ENCODE measurements at regions not wholly inside any gene's neighbourhood (a gene's known extent, or its start where the extent isn't known, plus 50 kb on each side); places are given as distances from the start of the nearest gene placed in this dataset.

- no peak for DNase-seq
- H3K27me3 Mint-ChIP-seq (ENCODE audit: insufficient read depth), result peaks cover 1% of the 10 kb centered on the region
- no peaks in the 10 kb centered on the region for H3K4me1 Mint-ChIP-seq (ENCODE audit: low read depth)
- TF ChIP-seq CTCF (IDR thresholded peaks at IDR 0.05), result no peak
- peaks cover 61% of the 10 kb centered on the region for H3K9me3 Mint-ChIP-seq
- H3K27ac Mint-ChIP-seq, result no peak overlapping the region
- H3K36me3 Mint-ChIP-seq (ENCODE audit: low read depth), result peaks cover 6% of the 10 kb centered on the region; the same call in 1 of the 2 replicates
- H3K4me3 Mint-ChIP-seq, result no peak overlapping the region
These were observed 501.0 kb downstream of the EIPR1 start for GRCh38 chr2:2876331-2877221.

- TF ChIP-seq CTCF (IDR thresholded peaks at IDR 0.05), result no peak
- peaks cover 6% of the 10 kb centered on the region; the same call in 1 of the 2 replicates for H3K36me3 Mint-ChIP-seq (ENCODE audit: low read depth)
These were observed 501.8 kb downstream of the EIPR1 start for GRCh38 chr2:2875831-2876230.

GRCh38 chr2:2875296-2875695 is 502.3 kb downstream of the EIPR1 start:
- Mint-ChIP-seq H3K36me3 (ENCODE audit: low read depth) (peaks cover 6% of the 10 kb centered on the region; the same call in 1 of the 2 replicates), H3K9me3 (peaks cover 57% of the 10 kb centered on the region), H3K4me3 (no peak overlapping the region), H3K4me1 (ENCODE audit: low read depth) (no peaks in the 10 kb centered on the region), H3K27ac (no peak overlapping the region), H3K27me3 (ENCODE audit: insufficient read depth) (peaks cover 1% of the 10 kb centered on the region)
- no peak for DNase-seq
- no peak for TF ChIP-seq CTCF (IDR thresholded peaks at IDR 0.05)

More at GRCh38 chr2:2875831-2876230, 501.8 kb downstream of the EIPR1 start:
- Mint-ChIP-seq H3K4me3 (no peak overlapping the region), H3K27me3 (ENCODE audit: insufficient read depth) (peaks cover 1% of the 10 kb centered on the region), H3K9me3 (peaks cover 61% of the 10 kb centered on the region), H3K4me1 (ENCODE audit: low read depth) (no peaks in the 10 kb centered on the region), H3K27ac (no peak overlapping the region)
- DNase-seq, result no peak

GRCh38 chr2:2874805-2875204 is 502.8 kb downstream of the EIPR1 start:
- no peak for TF ChIP-seq CTCF (IDR thresholded peaks at IDR 0.05)
- H3K4me3 Mint-ChIP-seq, result no peak overlapping the region
- no peaks in the 10 kb centered on the region for H3K4me1 Mint-ChIP-seq (ENCODE audit: low read depth)
- H3K27ac Mint-ChIP-seq, result no peak overlapping the region
- peaks cover under 1% of the 10 kb centered on the region for H3K27me3 Mint-ChIP-seq (ENCODE audit: insufficient read depth)
- DNase-seq, result no peak
- peaks cover 6% of the 10 kb centered on the region; the same call in 1 of the 2 replicates for H3K36me3 Mint-ChIP-seq (ENCODE audit: low read depth)
- peaks cover 57% of the 10 kb centered on the region for H3K9me3 Mint-ChIP-seq

- Mint-ChIP-seq H3K4me1 (ENCODE audit: low read depth) (no peaks in the 10 kb centered on the region), H3K27me3 (ENCODE audit: insufficient read depth) (no peaks in the 10 kb centered on the region; the same call in none of the 2 replicates), H3K36me3 (ENCODE audit: low read depth) (peaks cover 6% of the 10 kb centered on the region; the same call in 1 of the 2 replicates), H3K4me3 (no peak overlapping the region), H3K27ac (no peak overlapping the region), H3K9me3 (peaks cover 57% of the 10 kb centered on the region)
- TF ChIP-seq CTCF (IDR thresholded peaks at IDR 0.05), result no peak
- no peak for DNase-seq
These were observed 503.3 kb downstream of the EIPR1 start for GRCh38 chr2:2874341-2874740.

All from HFFc6 (cell line).